Breast epithelium (tissue), 4 donors: ENCODE measurements at regions not wholly inside any gene's neighbourhood (a gene's known extent, or its start where the extent isn't known, plus 50 kb on each side); places are given as distances from the start of the nearest gene placed in this dataset.

Experiments
- DNase-seq, 2 donors: peaks; one replicate each; pipeline ENCODE4 v3.0.0-alpha.2; 2019; ENCODE audit warnings: low spot score in 2 of 2
- H3K27ac ChIP-seq, 2 donors: fragments of 200-600 bp; sonication (generic) in 1 of 2; one replicate each; pipeline ENCODE4 v1.5.1; 2016 to 2019; ENCODE audit warnings: mild to moderate bottlenecking in 1 of 2
- H3K27me3 ChIP-seq, 2 donors: fragments of 200-600 bp; sonication (generic) in 1 of 2; one replicate each; pipeline versions ENCODE4 v1.5.1 to v1.6.0; 2017 to 2019; ENCODE audit warnings: control low read depth in 1 of 2, mild to moderate bottlenecking in 1 of 2
- H3K36me3 ChIP-seq: fragments of 200-600 bp; one replicate; pipeline ENCODE4 v1.5.1; 2019
- H3K4me1 ChIP-seq, 2 donors: fragments of 200-600 bp; sonication (generic); one replicate each; pipeline ENCODE4 v1.5.1; 2016 to 2019; ENCODE audit warnings: control low read depth in 1 of 2
- H3K4me3 ChIP-seq, 3 donors: fragments of 200-600 bp; sonication (generic); 1 replicate in 2 of 3; 2 replicates in 1 of 3; pipeline ENCODE4 v1.5.1; 2016 to 2019; ENCODE audit warnings: mild to moderate bottlenecking in 3 of 3, moderate library complexity in 2 of 3
- H3K9me3 ChIP-seq, 2 donors: fragments of 200-600 bp; sonication (generic) in 1 of 2; one replicate each; pipeline ENCODE4 v1.5.1; 2016 to 2019; ENCODE audit warnings: control low read depth in 1 of 2
- POLR2A ChIP-seq: fragments of 450-650 bp; IDR thresholded peaks from one replicate; pipeline ENCODE4 v1.6.1; 2016; ENCODE audit warnings: antibody characterized with exemption, mild to moderate bottlenecking, moderate library complexity
- POLR2AphosphoS5 ChIP-seq, 3 donors: sonication (generic); formaldehyde crosslinking; IDR thresholded peaks; one replicate each; pipeline ENCODE4 v1.6.1; 2017; ENCODE audit warnings: antibody characterized with exemption in 3 of 3
- intact Hi-C: fragments of 100-400 bp; cut with DNase I; formaldehyde crosslinking; loops from one replicate; pipeline ENCODE4 v1.15.1; 2023; ENCODE audit warnings: low total_unique reads
- TF ChIP-seq, protein P1 (sequence below), 3 donors: fragments of 450-650 bp; IDR thresholded peaks; one replicate each; pipeline ENCODE4 v1.5.1; 2016 to 2017; ENCODE audit warnings: antibody characterized with exemption in 3 of 3, mild to moderate bottlenecking in 3 of 3, moderate library complexity in 3 of 3

DNA sequence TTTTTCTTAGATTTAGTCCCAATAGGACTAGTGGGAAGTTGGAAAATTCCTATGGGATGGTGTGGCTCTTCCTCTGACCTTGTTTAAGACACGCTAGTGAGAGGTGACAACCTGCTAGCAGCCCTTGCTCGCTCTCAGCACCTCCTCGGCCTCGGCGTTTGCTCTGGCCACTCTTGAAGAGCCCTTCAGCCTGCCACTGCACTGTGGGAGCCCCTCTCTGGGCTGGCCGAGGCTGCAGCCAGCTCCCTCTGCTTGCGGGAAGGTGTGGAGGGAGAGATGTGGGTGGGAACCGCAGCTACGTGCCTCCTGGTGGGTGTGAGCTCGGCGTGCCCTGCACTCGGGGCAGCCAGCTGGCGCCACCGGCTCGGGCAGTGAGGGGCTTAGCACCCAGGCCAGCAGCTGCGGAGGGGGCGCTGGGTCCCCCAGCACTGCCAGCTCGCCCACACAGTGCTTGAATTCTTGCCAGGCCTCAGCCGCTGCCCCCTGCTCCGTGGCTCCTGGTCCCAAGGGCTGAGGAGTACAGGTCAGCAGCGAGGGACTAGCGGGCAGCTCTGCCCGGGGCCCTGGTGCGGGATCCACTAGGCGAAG lies 254.5 kb upstream of the ANKRD55 start:
- Histone ChIP-seq H3K4me1 (no peaks in the 10 kb centered on the region), H3K36me3 (no peaks in the 10 kb centered on the region), H3K4me3 (no peak overlapping the region), H3K27me3 (no peaks in the 10 kb centered on the region), H3K9me3 (no peaks in the 10 kb centered on the region), H3K27ac (no peak overlapping the region)
- no peak for TF ChIP-seq POLR2AphosphoS5 (IDR thresholded peaks at IDR 0.05)
- TF ChIP-seq, protein P1, sequence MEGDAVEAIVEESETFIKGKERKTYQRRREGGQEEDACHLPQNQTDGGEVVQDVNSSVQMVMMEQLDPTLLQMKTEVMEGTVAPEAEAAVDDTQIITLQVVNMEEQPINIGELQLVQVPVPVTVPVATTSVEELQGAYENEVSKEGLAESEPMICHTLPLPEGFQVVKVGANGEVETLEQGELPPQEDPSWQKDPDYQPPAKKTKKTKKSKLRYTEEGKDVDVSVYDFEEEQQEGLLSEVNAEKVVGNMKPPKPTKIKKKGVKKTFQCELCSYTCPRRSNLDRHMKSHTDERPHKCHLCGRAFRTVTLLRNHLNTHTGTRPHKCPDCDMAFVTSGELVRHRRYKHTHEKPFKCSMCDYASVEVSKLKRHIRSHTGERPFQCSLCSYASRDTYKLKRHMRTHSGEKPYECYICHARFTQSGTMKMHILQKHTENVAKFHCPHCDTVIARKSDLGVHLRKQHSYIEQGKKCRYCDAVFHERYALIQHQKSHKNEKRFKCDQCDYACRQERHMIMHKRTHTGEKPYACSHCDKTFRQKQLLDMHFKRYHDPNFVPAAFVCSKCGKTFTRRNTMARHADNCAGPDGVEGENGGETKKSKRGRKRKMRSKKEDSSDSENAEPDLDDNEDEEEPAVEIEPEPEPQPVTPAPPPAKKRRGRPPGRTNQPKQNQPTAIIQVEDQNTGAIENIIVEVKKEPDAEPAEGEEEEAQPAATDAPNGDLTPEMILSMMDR (IDR thresholded peaks at IDR 0.05): no peak
- TF ChIP-seq POLR2A: no peak
- intact Hi-C loops: no loop called here
- no peak for DNase-seq

DNA sequence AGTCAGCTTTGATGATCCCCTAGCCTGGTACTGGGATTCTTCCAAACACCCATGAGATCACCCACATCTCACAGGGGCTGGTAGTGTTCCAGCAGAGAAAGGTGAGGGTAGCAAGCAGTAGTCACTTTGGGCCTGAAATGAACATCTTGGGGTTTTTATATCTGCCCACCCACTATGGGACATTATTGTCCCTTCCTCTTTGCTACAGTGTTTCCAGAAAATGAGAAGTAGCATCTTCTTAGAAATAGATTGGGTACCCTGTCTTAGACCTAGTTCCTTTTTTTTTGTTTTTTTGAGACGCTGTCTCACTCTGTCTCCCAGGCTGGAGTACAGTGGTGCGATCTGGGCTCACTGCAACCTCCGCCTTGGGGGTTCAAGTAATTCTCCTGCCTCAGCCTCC lies 249.2 kb upstream of the ANKRD55 start:
- Histone ChIP-seq H3K9me3 (no peaks in the 10 kb centered on the region), H3K36me3 (no peaks in the 10 kb centered on the region), H3K4me3 (no peak overlapping the region), H3K27me3 (no peaks in the 10 kb centered on the region), H3K4me1 (no peaks in the 10 kb centered on the region), H3K27ac (peak overlapping the region; percentile 97 to 98)
- DNase-seq: no peak
- TF ChIP-seq POLR2AphosphoS5 (IDR thresholded peaks at IDR 0.05): no peak
- no peak for TF ChIP-seq POLR2A
- TF ChIP-seq, protein P1 (IDR thresholded peaks at IDR 0.05): no peak
- intact Hi-C loops: no loop called here

DNA sequence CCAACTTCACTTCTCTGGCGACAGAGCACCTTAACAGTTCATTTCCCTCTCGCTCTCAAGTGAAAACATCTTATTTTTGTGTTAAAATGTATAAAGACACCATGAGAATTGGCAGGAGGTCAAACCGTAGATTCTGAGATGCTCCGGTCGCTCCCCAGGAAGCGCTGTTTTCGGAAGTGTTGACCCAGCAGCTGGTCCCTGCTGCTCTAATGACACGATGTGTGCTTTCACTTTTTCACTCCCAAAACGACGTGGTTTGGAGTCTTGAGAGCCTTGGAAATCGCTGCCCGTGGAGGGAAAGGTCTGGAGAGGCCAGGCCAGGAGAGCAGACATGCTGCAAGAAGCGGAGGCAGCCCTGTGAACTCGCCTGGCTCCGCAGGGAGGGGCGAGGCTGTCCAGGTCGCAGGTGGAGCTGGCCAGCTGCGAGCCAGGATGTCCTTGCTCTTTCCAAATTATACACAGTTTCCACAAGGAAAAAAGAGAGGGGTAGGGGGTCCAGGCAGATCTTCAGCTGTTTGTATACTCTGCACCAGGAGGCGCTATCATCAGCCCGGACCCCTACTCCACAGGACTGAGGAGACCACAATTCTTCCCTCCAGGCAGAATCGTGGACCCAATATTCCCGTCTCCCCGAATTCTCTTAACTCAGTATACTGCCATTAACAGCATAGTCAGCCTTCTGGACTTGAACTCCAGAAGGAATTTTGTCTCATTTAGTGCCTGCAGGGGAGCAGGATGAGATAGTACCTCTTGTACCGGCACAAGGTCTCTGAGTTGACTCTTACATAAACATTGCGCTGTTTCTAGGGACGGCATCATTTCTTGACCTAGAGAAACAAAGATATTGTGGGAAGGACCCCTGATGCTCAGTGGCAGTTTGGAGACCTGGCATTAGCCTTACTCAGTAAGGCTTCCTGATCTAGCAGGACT lies 248.6 kb upstream of the ANKRD55 start:
- H3K4me3 ChIP-seq: peak overlapping the region; percentile 61 to 87 (median 67)
- H3K4me1 ChIP-seq: no peaks in the 10 kb centered on the region
- DNase-seq: no peak
- peak overlapping the region; percentile 97 to 98 for H3K27ac ChIP-seq
- H3K27me3 ChIP-seq: no peaks in the 10 kb centered on the region
- intact Hi-C loops: no loop called here
- no peaks in the 10 kb centered on the region for H3K36me3 ChIP-seq
- no peak for TF ChIP-seq POLR2A
- TF ChIP-seq, protein P1 (IDR thresholded peaks at IDR 0.05): no peak
- TF ChIP-seq POLR2AphosphoS5 (IDR thresholded peaks at IDR 0.05): peak in 2 of 3 donors; percentile 20 to 33
- no peaks in the 10 kb centered on the region for H3K9me3 ChIP-seq

DNA sequence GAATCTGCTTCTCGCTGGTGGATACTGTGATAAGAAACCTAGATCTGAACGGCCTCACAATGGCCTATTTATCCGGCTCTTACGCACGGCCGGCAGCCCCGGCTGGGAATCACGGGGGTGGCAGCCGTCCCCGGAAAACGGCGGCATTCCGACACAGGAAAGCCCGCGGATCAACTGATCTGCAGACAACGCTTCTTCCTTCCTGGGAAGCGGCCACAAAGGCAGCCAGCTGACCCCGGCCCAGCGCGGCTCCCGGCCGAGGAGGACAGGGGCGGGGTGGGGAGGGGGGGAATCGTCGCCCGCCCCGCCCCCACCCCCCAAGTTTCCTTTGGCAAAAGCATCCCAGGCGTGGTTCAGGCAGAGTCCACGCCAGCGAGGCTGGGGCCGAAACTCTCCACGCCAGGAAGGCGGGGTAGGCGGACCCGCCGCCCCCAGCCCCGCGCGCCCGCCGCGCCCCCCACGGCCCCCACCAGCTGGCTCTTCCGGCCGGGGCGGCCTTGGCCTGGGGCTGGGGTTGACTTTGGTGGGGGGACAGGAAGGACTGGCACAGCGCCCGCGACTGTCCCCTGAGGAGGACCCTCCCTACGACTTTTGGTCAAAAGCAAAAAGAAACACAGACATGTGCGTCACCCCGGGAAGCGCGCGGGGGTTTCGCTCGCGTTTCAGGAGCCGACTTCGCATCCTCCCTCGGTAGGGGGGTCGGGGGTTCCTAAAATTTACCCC lies 247.7 kb upstream of the ANKRD55 start:
- no peaks in the 10 kb centered on the region for H3K4me1 ChIP-seq

More for the DNA sequence above, 247.7 kb upstream of the ANKRD55 start:
- peak in 2 of 3 donors; percentile 52 to 67 for TF ChIP-seq POLR2AphosphoS5 (IDR thresholded peaks at IDR 0.05)
- TF ChIP-seq POLR2A: no peak
- TF ChIP-seq, protein P1 (IDR thresholded peaks at IDR 0.05): no peak
- intact Hi-C loops: no loop called here
- no peaks in the 10 kb centered on the region for H3K9me3 ChIP-seq
- H3K36me3 ChIP-seq: no peaks in the 10 kb centered on the region
- peak; percentile 52 to 63 for DNase-seq
- peak overlapping the region; percentile 97 to 98 for H3K27ac ChIP-seq
- H3K27me3 ChIP-seq: no peaks in the 10 kb centered on the region
- H3K4me3 ChIP-seq: peak overlapping the region; percentile 61 to 87 (median 67)
